Jurkat, Clone E6-1 (cell line): ENCODE measurements at regions not wholly inside any gene's neighbourhood (a gene's known extent, or its start where the extent isn't known, plus 50 kb on each side); places are given as distances from the start of the nearest gene placed in this dataset.
A peak's percentile ranks its signal among the peaks of the same experiment; 100 is the strongest.
"Not testable (repeated sequence)": the region's sequence is repeated elsewhere in the genome, so short reads cannot be mapped to it uniquely, and the experiment has no call there.

Experiments
- DNase-seq: peaks from one replicate; pipeline ENCODE4 v3.0.0-alpha.2; 2011; ENCODE audit warnings: low read depth, low spot score
- H3K4me3 ChIP-seq: 2 replicates; pipeline ENCODE4 v1.5.1; 2011; ENCODE audit warnings: mild to moderate bottlenecking, low read length, control low read depth, moderate library complexity

DNA sequence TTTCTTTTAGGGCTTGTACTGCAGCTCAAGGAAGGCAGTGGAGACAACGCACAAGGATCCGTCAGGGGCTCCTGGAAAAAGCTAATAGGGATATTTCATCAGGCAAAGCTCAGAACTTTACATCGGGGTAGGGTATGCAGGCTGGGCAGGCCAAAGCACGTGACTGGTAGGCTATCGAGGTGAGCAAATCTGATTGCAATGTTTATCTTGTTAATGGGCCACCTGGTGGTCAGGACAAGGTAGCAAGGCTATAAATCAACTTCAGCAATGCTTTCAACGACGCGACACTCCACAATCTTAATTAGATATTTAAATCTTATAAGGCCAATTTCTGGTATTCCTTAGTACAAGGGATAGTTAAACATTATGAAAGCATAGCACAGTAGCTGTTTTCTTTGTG, 1302.8 kb upstream of the EYS start:
- H3K4me3 ChIP-seq = no peak overlapping the region
- peak; percentile 0 for DNase-seq

DNA sequence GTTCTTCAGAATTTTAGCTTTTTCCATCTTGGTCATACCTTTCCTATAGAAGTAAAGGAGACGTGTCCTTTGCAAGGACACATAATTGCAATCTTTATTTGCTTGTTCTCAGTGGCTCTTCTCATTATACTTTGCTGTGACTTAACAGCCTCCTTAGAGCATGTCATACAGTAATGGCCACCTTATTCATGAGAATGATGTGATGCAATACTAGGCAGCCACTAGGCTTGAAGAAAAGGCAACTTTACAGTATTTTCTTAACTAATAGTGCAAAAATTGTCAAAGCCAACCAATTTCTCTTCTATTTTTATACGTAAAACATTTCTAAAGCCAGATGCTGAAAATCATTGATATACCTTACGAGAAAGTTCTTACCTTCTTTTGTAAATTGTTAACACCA, 1296.8 kb upstream of the EYS start:
- DNase-seq = no peak

DNA sequence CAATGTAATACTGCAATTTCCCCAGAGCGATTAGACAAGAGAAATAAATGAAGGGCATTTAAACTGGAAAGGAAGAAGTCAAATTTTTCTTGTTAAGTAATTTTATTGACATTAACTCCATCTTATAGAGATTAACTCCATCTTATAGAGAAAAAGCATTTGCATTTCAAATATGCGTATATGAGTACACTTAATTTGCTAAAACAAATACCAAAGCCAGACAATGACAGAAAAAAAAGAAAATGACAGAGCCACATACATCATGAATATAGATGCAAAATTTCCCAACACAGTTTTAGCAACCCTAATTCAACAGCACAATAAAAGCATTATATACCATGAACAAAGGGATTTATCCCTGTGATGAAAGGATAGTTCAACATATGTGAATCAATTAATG, 1293.1 kb upstream of the EYS start:
- no peak for DNase-seq
- no peak overlapping the region for H3K4me3 ChIP-seq

More for the DNA sequence above, 1296.8 kb upstream of the EYS start:
- H3K4me3 ChIP-seq = no peak overlapping the region

DNA sequence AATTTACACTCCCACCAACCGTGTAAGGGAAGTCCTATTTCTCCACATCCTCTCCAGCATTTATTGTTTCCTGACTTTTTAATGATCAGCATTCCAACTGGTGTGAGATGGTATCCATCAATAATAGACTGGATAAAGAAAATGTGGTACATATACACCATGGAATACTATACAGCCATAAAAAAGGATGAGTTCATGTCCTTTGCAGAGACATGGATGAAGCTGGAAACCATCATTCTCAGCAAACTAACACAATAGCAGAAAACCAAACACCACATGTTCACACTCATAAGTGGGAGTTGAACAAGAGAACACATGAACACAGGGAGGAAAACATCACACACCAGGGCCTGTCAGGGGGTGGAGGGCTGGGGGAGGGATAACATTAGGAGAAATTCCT, 1290.6 kb upstream of the EYS start:
- not testable (repeated sequence) for DNase-seq, H3K4me3 ChIP-seq

DNA sequence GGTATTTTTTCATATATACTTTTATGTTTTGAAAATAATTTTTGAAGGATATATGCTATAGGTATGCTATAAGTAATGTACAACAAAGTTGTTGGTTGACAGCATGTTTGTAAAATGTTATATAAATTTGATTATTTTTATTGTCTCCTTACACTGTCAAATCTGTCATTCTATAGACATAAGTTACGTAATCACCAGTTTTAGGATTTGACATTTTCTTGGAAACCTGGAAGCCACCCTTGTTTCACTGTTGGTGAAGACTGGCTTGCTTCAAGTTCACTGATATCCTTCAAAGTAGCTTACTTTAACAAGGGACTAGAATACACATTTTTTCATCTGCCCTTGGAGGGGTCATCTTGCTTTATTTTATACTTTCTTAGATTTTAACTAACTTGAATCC, 1288.6 kb upstream of the EYS start:
- DNase-seq = no peak
- H3K4me3 ChIP-seq = no peak overlapping the region

DNA sequence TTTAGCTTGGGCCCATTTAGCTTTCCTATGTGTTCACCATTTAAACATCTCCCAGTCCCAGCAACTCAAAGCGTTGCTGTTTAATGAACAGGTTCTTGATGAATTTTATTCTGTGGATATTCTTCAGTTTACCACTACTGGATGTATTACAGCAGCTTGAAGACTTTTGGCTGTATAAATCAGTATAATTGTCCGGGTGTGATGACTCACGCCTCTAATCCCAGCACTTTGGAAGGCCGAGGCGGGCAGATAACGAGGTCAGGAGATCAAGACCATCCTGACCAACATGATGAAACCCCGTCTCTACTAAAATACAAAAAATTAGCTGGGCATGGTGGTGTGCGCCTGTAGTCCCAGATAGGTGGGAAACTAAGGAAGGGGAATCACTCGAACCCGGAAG, 1286.7 kb upstream of the EYS start:
- DNase-seq, H3K4me3 ChIP-seq: not testable (repeated sequence)

DNA sequence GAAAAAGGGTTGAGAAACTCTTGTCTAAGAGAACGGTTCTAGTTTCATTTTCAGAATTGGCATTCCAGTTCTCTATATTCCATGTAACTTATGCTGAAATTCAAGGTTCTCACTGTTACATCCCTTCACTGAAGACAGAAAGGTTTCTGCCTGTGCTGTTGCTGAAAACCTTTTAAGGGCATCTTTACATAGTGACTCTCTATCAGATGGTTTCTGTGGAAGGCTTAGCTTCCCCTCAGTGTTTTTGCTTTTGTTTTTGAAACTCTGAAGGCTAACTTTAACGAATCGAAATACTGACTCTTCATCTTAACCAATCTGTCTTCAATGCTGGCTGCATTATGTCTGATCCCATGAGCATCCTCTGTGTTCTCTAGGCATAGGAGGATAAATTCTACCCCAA, 1286.2 kb upstream of the EYS start:
- no peak for DNase-seq
- H3K4me3 ChIP-seq = no peak overlapping the region

DNA sequence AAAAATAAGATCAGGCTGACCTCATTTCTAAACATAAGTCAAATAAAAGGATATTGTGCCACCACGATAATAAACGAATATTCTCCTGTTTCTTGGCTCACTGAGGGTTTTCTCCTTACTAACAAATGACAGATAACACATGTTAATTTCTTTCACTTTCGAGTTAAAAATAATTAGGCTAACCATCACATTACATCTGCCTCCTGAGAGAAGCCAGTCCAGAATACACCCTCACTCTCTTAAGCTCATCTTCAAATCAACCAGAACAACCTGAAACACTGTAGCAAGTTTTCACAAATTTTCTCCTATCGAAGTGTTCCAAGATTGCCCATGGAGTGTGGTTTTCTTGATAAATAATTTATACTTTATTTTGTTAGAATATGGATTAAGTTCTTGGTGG, 1285.6 kb upstream of the EYS start:
- H3K4me3 ChIP-seq = no peak overlapping the region
- DNase-seq = no peak

DNA sequence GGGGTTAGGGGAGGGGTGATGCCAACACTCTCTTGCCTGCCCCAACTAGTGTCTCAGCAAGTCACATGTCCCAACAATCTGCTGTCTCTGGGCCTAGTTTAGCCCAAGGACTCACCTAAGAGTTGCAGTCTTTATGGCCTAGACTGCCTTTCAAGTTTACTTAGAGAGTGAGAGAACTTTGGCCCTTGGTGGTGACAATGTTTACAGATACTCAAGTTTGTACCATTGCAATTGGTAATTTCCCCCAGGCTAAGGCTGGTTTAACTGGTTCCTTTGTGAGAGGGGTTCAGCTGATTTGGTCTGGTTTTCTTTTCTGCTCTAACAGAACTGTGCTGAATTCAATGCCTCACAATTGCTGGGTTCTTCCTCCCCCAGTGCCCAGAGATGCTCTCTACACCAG, 1279.9 kb upstream of the EYS start:
- DNase-seq = no peak
- H3K4me3 ChIP-seq = no peak overlapping the region

DNA sequence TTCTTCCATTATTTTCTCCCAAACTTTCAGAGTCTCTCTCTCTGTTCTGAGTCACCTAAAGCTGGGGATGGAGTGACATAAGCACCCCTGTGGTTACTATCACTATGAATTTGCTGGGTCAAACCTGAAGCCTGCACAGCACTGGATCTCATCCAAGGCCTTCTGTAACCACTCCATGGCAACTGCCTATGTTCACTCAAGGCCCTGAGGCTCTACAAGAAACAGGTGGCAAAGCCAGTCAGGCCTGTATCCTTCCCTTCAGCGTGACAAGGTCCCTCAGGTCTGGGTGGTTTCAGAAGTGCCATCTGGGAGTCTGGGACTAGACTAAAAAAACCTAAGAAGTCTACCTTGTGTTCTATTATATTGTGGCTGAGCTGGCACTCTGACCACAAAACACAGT, 1278.8 kb upstream of the EYS start:
- DNase-seq = no peak
- no peak overlapping the region for H3K4me3 ChIP-seq

DNA sequence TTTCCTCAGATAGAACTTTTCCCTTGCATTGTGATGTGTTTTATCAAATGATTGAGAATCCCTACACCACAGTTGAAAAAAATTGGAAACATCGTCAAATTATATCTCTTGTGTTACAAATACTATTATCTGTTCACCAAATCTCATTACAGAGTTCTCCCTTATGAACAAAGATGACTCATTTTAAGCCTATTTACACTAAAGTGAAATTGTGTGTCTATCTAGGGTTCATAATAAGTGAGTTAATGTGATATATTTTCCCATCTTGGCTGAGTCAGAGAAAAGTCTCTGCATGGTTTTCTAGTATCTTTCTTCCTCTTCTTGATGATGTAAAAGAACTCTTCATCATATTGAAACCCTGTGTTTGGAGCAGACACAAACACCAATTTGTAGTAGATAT, 1263.3 kb upstream of the EYS start:
- DNase-seq = no peak
- no peak overlapping the region for H3K4me3 ChIP-seq

DNA sequence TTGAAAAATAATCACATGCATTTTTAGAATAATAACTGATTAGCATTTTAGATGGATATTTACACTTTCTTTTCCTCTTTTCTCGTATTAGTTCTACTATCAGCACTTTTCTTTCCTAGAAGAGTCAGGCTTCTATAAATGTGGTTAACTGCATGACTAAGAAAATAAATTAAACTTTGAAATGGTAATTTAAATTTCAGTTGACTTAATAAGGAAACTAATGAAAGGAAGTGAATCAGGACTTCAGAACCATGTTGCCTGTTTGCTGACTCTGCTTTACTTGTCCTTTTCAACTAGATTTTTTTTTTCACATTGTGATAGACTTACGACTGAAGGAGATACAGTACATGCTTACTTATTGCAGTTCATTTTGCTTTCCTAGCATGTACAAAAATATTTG, 1258.2 kb upstream of the EYS start:
- H3K4me3 ChIP-seq = no peak overlapping the region
- no peak for DNase-seq

DNA sequence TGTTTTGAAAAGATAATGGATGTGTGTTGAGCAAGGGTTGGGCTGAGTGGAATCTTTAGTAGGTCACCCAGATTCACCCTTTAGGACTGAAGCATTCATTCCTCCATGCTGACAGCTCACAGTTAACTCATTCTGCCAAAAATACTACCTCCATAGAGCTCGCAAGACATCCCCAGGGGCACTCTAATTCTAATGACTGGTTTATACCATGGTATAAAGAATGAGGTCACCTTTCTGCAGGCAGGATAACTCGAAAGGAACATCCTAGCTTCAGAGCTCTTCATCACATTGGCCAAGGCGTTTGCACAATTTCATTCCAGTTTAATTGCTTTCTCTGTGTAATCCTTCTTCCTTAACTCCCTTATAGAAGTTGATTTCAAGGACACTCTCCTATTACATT, 1257.2 kb upstream of the EYS start:
- H3K4me3 ChIP-seq = no peak overlapping the region
- no peak for DNase-seq

DNA sequence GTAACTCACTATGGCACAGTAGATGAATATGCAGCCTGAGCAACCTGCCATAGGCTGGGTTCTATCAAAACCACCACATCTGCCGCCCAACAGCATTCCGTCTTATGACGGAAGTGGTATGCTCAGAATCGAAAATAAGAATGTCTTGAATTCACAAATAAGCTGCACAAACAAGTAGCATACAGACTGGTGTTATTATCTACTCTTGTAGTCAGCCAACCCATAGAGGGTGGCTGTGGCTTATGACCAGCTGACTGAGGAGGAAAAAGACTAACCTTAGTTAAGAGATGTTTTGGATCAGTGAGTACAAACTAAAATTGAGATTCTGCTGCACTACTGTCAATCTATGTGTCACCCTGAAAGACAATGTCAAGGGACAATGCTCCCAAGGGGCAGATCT, 1255.1 kb upstream of the EYS start:
- DNase-seq = no peak
- no peak overlapping the region for H3K4me3 ChIP-seq

DNA sequence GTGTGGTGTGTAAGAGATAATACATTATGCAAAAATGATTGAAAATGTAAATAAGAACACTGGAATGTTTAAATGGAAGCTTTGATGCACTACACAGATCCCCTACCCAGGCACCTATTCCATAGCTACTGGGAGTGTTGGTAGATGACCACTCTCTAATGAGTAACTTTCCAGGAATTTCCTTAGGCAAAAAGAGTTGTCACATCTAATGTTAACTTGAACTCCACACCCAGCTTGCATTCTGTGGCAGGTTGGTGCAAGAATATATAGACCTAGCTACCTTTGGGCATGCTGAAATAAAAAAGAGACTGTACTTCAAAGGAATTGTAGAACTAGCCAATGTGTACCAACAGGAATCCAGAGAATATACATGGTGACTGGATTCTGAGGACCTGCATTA, 1254.2 kb upstream of the EYS start:
- no peak overlapping the region for H3K4me3 ChIP-seq
- no peak for DNase-seq

DNA sequence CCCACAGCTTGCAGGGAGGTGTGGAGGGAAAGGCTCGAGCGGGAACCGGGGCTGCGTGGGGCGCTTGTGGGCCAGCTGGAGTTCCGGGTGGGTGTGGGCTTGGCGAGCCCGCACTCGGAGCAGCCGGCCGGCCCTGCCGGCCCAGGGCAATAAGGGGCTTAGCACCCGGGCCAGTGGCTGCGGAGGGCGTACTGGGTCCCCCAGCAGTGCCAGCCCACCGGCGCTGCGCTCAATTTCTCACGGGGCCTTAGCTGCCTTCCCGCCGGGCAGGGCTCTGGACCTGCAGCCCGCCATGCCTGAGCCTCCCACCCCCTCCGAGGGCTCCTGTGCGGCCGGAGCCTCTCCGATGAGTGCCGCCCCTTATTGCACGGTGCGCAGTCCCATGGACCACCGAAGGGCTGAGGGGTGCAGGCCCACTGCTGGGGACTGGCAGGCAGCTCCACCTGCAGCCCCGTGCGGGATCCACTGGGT, 1242.2 kb upstream of the EYS start:
- H3K4me3 ChIP-seq = no peak overlapping the region
- DNase-seq = no peak

DNA sequence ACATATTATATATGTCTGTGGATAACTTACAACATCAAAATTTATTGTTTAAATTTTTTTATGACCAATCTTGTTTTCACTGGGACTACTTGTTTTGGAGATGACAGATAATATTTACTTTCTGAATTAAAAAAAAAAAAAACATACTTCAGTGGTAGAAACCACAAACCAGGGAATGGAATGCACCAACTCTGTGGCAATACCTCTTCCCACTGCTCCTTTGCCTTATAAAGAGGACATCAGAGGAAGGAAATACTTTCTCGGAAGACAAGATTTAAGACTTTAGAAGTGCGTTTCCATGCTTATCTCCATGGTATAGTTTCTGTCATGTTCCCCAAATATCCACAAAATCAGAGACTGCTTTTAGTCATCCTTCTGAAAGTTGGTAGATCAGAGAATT, 1241.1 kb upstream of the EYS start:
- no peak overlapping the region for H3K4me3 ChIP-seq
- DNase-seq = no peak

DNA sequence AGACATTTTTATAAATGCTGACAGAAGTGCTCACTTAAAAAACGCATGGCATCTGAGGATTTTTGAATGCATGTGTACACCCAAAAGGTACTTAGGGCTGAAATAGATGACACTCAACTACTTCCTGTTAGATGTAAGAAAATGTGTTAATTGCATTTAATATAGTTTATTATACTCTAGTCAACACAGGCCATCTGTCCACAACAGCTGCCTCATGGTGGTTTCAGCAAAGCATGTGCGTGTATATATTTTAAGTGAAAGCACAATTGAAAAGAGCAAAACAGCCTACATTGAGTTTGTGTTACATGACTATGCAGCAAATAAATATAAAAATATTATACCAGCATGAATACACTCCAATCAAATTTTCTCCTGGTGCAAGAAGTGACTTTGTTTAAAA, 1233.0 kb upstream of the EYS start:
- H3K4me3 ChIP-seq = no peak overlapping the region
- DNase-seq = no peak

DNA sequence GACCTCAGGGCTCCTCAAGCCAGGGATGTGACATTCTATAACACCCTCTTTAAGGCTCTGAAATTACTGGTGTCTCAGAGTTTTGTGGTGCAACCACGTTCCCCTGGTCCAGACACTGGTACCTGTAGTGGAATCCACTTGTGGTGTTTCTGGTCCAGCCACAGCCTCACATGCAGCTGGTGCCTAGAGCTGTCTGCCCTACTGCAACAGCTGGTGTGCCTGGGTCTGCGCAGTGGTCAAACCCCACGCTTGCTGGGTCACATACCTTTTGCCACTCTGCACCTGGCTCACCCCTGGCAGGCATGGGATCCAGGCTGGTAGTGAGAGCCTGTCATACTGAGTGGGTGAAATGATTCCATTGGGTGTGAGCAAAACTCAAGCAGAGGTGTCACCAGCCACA, 1230.2 kb upstream of the EYS start:
- no peak for DNase-seq

DNA sequence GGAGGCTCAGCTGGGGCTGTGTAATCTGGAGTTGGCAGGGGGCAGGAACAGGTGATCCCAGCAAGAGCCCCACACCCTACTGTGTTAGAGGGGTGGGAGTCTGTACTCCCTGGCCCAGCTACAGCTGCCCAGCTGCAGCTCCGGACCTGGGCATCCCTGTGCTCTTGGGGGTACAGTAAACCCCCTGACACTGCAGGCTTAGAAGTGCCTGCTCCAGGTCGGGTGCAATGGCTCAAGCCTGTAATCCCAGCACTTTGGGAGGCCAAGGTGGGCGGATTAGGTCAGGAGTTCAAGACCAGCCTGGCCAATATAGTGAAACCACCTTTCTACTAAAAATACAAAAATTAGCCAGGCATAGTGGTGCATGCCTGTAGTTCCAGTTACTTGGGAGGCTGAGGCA, 1228.6 kb upstream of the EYS start:
- no peak for DNase-seq
- no peak overlapping the region for H3K4me3 ChIP-seq

More for the DNA sequence above, 1230.2 kb upstream of the EYS start:
- no peak overlapping the region for H3K4me3 ChIP-seq

DNA sequence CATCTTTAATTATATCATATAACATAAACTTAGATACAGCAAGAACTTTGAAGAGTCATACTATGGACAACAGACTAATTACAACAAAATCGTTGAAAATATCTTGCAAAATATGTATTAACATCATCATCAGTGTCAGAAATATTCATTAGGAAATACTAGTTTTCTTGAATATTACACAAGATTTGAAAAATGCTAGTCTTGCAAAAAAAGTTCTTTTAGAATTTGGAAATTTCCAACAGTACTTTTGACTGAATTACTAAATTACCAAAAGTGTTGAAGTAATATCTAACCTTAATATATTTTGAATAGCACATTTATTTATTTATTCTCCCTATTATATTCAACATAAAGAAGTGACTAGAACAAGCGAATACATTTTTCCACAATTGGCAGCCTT, 1224.8 kb upstream of the EYS start:
- no peak overlapping the region for H3K4me3 ChIP-seq
- DNase-seq = no peak
